Suprapubic skin (tissue), 4 donors: ENCODE measurements at regions not wholly inside any gene's neighbourhood (a gene's known extent, or its start where the extent isn't known, plus 50 kb on each side); places are given as distances from the start of the nearest gene placed in this dataset.

Experiments used
- DNase-seq, 2 donors: peaks; one replicate each; pipeline ENCODE4 v3.0.0-alpha.2; 2019; ENCODE audit warnings: low spot score in 2 of 2
- H3K27ac ChIP-seq: fragments of 200-600 bp; sonication (generic); one replicate; pipeline ENCODE4 v1.5.1; 2019
- H3K27me3 ChIP-seq: fragments of 200-600 bp; sonication (generic); one replicate; pipeline ENCODE4 v1.5.1; 2019
- H3K36me3 ChIP-seq: fragments of 200-600 bp; sonication (generic); one replicate; pipeline ENCODE4 v1.5.1; 2019
- H3K4me1 ChIP-seq: fragments of 200-600 bp; sonication (generic); one replicate; pipeline ENCODE4 v1.5.1; 2019
- H3K4me3 ChIP-seq: fragments of 200-600 bp; sonication (generic); one replicate; pipeline ENCODE4 v1.5.1; 2019; ENCODE audit warnings: mild to moderate bottlenecking
- H3K9me3 ChIP-seq: fragments of 200-600 bp; sonication (generic); one replicate; pipeline ENCODE4 v1.5.1; 2019
- EP300 ChIP-seq: sonication (generic); formaldehyde crosslinking; IDR thresholded peaks from one replicate; pipeline ENCODE4 v1.6.1; 2017; ENCODE audit warnings: antibody characterized with exemption
- POLR2A ChIP-seq, 2 donors: fragments of 450-650 bp; IDR thresholded peaks; one replicate each; pipeline ENCODE4 v1.6.1; 2017; ENCODE audit warnings: antibody characterized with exemption in 2 of 2, mild to moderate bottlenecking in 2 of 2, moderate library complexity in 2 of 2
- POLR2AphosphoS5 ChIP-seq, 3 donors: sonication (generic); formaldehyde crosslinking; IDR thresholded peaks; one replicate each; pipeline ENCODE4 v1.6.1; 2017; ENCODE audit warnings: antibody characterized with exemption in 3 of 3
- WGBS: methylation state at CpG from one replicate; pipeline ENCODE4 v1.1.5; 2018; 5-methylcytosine and 5-hydroxymethylcytosine counted together
- TF ChIP-seq, protein P1 (sequence below), 2 donors: fragments of 200-600 bp in 1 of 2; fragments of 450-650 bp in 1 of 2; sonication (generic) in 1 of 2; IDR thresholded peaks; one replicate each; pipeline ENCODE4 v1.5.1; 2016 to 2019; ENCODE audit warnings: antibody characterized with exemption in 2 of 2, mild to moderate bottlenecking in 1 of 2, moderate library complexity in 1 of 2

DNA sequence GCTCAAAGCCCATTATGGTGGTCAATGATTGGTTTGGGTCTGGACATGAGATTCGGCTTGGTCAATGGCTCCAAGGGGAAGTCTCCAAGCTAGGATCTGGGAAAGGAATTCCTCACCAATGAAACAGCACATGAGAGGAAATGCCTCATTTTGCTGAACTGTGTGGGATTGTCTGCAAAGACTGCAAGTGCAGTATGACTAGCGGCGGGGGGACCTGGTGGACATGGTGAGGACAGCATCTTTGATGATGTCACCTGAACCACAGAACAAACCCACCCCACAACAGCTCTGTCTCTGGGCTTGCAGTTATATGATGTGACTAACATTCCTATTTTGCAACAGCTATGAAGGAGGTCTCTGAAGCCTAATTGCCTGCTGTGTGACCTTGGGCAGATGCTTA, 50.6 kb upstream of the NKD1 start:
- Histone ChIP-seq H3K4me3 (no peak overlapping the region), H3K36me3 (no peaks in the 10 kb centered on the region), H3K27me3 (no peaks in the 10 kb centered on the region), H3K4me1 (no peaks in the 10 kb centered on the region), H3K27ac (no peak overlapping the region), H3K9me3 (no peaks in the 10 kb centered on the region)
- no peak for TF ChIP-seq POLR2AphosphoS5 (IDR thresholded peaks at IDR 0.05)
- TF ChIP-seq, protein P1, sequence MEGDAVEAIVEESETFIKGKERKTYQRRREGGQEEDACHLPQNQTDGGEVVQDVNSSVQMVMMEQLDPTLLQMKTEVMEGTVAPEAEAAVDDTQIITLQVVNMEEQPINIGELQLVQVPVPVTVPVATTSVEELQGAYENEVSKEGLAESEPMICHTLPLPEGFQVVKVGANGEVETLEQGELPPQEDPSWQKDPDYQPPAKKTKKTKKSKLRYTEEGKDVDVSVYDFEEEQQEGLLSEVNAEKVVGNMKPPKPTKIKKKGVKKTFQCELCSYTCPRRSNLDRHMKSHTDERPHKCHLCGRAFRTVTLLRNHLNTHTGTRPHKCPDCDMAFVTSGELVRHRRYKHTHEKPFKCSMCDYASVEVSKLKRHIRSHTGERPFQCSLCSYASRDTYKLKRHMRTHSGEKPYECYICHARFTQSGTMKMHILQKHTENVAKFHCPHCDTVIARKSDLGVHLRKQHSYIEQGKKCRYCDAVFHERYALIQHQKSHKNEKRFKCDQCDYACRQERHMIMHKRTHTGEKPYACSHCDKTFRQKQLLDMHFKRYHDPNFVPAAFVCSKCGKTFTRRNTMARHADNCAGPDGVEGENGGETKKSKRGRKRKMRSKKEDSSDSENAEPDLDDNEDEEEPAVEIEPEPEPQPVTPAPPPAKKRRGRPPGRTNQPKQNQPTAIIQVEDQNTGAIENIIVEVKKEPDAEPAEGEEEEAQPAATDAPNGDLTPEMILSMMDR (IDR thresholded peaks at IDR 0.05): no peak
- TF ChIP-seq POLR2A (IDR thresholded peaks at IDR 0.05): no peak
- TF ChIP-seq EP300: no peak
- DNase-seq: no peak
- 93% methylated on average over 3 of the region's 3 CpGs for WGBS

DNA sequence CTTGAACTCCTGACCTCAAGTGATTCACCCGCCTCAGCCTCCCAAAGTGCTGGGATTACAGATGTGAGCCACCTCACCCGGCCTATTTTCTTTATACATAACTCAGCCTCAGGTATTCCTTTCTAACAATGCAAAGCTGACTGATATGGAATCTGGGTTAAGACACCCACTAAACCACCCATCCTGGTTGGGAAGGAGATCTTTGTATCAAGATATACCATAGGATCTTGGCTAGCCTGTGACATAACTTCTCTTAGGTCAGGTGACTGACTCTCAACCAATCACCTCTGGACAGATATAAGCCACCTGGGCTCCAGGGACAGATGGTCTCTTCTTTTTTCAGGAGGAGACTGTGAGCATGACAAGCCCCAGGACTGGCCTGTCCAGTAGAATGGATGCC, 51.2 kb upstream of the NKD1 start:
- Histone ChIP-seq H3K27me3 (no peaks in the 10 kb centered on the region), H3K4me3 (no peak overlapping the region), H3K36me3 (no peaks in the 10 kb centered on the region), H3K9me3 (no peaks in the 10 kb centered on the region), H3K4me1 (no peaks in the 10 kb centered on the region), H3K27ac (no peak overlapping the region)
- no peak for DNase-seq
- 74% methylated on average over 2 of the region's 2 CpGs for WGBS
- TF ChIP-seq, protein P1 (IDR thresholded peaks at IDR 0.05): no peak
- no peak for TF ChIP-seq POLR2AphosphoS5 (IDR thresholded peaks at IDR 0.05)
- no peak for TF ChIP-seq POLR2A (IDR thresholded peaks at IDR 0.05)
- no peak for TF ChIP-seq EP300

DNA sequence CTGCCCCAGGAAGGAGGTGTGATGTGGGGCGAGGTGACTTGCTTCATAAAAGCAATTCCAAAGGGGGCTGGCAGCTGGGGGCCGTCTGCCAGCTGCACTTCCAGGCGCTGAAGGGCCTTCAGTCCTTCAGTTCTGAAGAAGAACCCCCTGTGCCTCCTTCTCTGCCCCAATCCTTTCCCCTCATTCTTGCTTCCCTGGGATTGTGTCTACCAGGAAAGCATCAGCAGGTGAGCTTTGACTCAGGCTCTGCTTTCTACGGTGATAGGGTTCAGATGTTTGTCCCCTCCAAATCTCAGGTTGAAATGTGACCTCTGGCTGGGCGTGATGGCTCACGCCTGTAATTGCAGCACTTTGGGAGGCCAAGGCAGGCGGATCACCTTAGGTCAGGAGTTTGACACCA, 52.5 kb upstream of the NKD1 start:
- no peaks in the 10 kb centered on the region for H3K36me3 ChIP-seq
- no peak for DNase-seq
- H3K27me3 ChIP-seq: no peaks in the 10 kb centered on the region
- H3K27ac ChIP-seq: no peak overlapping the region
- 90% methylated on average over 7 of the region's 7 CpGs for WGBS
- H3K4me3 ChIP-seq: no peak overlapping the region
- no peaks in the 10 kb centered on the region for H3K9me3 ChIP-seq
- TF ChIP-seq EP300 (no peak), POLR2AphosphoS5 (IDR thresholded peaks at IDR 0.05) (no peak), POLR2A (IDR thresholded peaks at IDR 0.05) (no peak)
- TF ChIP-seq, protein P1 (IDR thresholded peaks at IDR 0.05): no peak
- no peaks in the 10 kb centered on the region for H3K4me1 ChIP-seq

DNA sequence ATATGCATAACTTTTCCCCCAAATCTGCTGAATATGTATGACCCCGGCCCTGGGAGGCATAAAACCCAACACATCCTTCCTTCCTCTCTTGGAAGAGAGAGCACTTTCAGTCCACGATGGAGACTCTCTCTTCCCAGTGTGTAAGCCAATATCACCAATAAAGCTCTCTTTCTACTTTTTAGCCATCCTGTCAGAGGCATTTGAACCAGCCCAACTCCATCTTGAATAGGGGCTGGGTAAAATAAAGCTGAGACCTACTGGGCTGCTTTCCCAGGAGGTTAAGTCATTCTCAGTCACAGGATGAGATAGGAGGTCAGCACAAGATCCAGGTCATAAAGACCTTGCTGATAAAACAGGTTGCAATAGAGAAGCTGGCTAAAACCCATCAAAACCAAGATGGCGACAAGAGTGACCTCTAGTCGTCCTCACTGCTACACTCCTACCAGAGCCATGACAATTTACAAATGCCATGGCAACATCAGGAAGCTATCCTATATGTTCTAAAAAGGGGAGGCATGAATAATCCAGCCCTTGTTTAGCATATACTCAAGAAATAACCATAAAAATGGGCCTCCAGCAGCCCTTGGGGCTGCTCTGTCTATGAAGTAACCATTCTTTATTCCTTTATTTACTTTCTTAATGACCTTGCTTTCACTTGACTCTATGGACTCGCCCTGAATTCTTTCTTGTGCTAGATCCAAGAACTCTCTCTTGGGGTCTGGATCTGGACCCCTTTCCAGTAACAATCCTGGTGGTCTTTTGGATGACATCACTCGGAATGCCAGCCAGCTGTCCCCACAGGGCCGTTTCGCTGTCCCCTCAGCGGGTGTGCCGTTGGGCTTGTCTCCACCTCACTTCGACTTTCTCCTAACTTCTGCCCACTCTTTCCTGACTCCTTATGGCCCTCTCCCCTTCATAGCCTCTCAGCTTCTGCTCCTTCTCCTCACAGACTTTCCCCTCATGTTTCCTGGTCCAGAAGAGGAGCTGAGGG, 53.4 kb upstream of the NKD1 start:
- no peak overlapping the region for H3K4me3 ChIP-seq
- no peak overlapping the region for H3K27ac ChIP-seq
- H3K9me3 ChIP-seq: no peaks in the 10 kb centered on the region
- 84% methylated on average over 11 of the region's 11 CpGs for WGBS
- no peak for DNase-seq
- H3K27me3 ChIP-seq: no peaks in the 10 kb centered on the region
- no peaks in the 10 kb centered on the region for H3K36me3 ChIP-seq
- no peaks in the 10 kb centered on the region for H3K4me1 ChIP-seq
- TF ChIP-seq, protein P1 (IDR thresholded peaks at IDR 0.05): no peak
- TF ChIP-seq POLR2A (IDR thresholded peaks at IDR 0.05): no peak
- no peak for TF ChIP-seq EP300
- TF ChIP-seq POLR2AphosphoS5 (IDR thresholded peaks at IDR 0.05): no peak

DNA sequence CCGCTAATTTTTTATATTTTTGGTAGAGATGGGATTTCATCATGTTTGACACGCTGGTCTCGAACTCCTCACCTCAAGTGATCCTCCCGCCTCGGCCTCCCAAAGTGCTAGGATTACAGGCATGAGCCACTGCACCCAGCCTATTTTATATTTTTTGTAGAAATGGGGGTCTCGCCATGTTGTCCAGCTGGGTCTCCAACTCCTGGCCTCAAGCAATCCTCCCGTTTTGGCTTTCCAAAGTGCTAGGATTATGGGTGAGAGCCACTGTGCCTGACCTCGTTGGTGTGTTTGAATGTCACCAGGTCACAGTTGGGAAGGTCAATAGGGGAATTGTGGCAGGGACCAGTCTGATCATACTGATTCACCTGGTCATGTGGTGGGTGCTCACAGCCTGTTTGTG, 56.7 kb upstream of the NKD1 start:
- Histone ChIP-seq H3K4me1 (no peaks in the 10 kb centered on the region), H3K27ac (no peak overlapping the region), H3K4me3 (no peak overlapping the region), H3K9me3 (no peaks in the 10 kb centered on the region), H3K36me3 (no peaks in the 10 kb centered on the region), H3K27me3 (no peaks in the 10 kb centered on the region)
- TF ChIP-seq EP300 (no peak), POLR2AphosphoS5 (IDR thresholded peaks at IDR 0.05) (no peak), POLR2A (IDR thresholded peaks at IDR 0.05) (no peak)
- TF ChIP-seq, protein P1 (IDR thresholded peaks at IDR 0.05): no peak
- 95% methylated on average over 8 of the region's 8 CpGs for WGBS
- DNase-seq: no peak
